Choroid plexus epithelial cell (primary cell): ENCODE measurements at regions not wholly inside any gene's neighbourhood (a gene's known extent, or its start where the extent isn't known, plus 50 kb on each side); places are given as distances from the start of the nearest gene placed in this dataset.

ENCODE experiments used
- DNase-seq: peaks from one replicate; pipeline ENCODE4 v3.0.0-alpha.2; 2010; ENCODE audit warnings: low read depth
- H3K4me3 ChIP-seq: 2 replicates; pipeline ENCODE4 v1.5.1; 2011; ENCODE audit warnings: low read depth, mild to moderate bottlenecking, control low read depth, low read length, moderate library complexity
- TF ChIP-seq, protein P1 (sequence below): conservative IDR thresholded peaks from 2 replicates; pipeline ENCODE4 v1.5.1; 2011; ENCODE audit warnings: low read depth, mild to moderate bottlenecking, control low read depth, inconsistent platforms, low read length, moderate library complexity

DNA sequence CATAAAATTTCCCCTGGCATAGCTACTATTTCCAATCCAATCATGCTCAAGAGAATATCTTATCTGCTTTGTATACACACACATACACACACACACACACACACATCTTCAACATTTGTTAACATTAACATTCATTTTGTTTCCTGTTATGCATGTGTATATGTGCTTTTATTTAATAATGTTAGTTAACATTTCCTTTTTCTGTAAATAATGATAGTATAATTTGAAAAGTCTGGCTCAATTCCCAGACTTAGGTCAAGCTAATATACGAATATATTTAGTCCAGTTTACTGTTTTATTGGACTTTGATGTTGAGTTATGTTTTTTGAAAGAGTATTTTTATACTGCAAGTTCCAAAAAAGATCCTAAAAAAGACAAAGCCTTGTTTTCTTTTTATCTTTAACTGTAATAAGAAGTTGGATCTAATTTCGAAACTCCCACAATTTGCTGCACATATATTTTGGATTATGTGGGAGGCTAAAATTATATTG, 1072.4 kb downstream of the EFNB2 start:
- peak; percentile 36 for DNase-seq
- H3K4me3 ChIP-seq = no peak overlapping the region
- TF ChIP-seq, protein P1, sequence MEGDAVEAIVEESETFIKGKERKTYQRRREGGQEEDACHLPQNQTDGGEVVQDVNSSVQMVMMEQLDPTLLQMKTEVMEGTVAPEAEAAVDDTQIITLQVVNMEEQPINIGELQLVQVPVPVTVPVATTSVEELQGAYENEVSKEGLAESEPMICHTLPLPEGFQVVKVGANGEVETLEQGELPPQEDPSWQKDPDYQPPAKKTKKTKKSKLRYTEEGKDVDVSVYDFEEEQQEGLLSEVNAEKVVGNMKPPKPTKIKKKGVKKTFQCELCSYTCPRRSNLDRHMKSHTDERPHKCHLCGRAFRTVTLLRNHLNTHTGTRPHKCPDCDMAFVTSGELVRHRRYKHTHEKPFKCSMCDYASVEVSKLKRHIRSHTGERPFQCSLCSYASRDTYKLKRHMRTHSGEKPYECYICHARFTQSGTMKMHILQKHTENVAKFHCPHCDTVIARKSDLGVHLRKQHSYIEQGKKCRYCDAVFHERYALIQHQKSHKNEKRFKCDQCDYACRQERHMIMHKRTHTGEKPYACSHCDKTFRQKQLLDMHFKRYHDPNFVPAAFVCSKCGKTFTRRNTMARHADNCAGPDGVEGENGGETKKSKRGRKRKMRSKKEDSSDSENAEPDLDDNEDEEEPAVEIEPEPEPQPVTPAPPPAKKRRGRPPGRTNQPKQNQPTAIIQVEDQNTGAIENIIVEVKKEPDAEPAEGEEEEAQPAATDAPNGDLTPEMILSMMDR = no peak

DNA sequence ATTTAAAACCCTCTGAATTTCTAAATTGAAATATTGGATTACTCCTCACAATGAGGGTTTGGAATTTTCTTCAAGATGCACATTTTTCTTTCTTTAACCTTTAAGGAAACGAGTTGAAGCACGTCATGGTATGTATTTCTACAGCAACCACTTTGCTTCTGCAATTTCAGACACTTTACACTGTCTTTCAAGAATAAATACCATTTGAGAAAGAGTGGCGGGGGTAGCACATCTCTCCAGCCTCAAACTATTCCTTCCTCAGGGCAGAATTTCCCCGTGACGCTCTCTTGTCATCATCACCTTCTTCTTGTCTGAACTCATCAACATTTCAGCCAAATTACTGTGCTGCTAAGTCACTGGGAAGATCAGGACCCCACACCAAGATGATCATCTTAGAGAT, 1073.4 kb downstream of the EFNB2 start:
- TF ChIP-seq, protein P1 = no peak
- no peak for DNase-seq
- no peak overlapping the region for H3K4me3 ChIP-seq

DNA sequence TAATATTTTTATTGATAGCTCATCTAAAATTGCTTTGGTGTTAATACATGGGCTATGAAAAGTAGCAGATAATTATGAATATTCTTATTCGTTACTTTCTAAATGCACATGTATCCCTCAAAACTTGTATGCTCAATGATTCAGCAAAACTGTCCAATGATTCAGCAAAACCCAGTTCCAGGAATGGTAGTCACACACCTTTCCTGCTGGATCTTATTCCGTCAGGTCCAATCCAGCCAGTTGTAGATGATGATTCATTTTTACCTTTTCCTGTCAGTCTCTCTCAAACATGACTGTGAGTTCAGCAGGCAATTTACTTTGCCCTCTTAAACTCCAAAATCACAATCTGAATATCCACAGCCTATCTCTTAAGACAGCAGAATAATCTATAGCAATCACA, 1082.6 kb downstream of the EFNB2 start:
- TF ChIP-seq, protein P1 = no peak
- H3K4me3 ChIP-seq = no peak overlapping the region
- DNase-seq = no peak

DNA sequence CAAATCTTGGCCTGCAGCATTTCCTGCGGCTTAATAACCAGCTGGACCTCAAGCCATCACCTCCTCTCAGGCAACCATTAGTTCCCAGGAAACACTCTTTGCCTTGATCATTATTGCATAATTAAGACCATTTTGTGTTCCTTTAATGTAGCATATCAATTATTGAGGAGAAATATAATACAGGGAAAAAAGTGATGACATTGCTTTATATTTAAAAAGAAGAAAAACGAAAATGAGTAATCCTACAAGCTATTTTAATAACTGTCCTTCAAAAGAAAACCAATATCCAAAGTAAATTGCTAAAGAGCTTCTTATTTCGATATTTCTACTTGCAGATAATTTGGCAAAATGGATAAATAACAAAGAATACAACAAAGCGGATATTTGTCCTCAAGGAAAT, 1084.7 kb downstream of the EFNB2 start:
- DNase-seq = no peak
- TF ChIP-seq, protein P1 = no peak
- no peak overlapping the region for H3K4me3 ChIP-seq

DNA sequence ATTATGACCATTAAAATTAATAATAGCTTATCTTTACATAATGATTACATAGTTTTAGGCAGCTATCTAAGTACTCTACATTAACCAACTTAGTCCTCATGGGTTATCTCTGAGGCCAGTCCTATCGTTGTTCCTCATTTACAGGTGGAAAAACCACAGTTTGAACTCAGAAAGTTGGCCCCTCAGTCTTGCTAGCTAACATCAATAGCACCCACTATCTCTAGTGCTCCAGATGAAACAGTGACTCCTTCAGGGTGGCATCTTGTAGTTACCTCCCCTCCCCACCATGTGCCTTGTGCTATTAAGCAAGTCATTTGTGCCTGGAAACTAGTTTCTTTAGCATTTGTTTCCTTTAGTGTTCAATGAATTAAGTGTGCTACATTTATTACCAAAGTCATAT, 1086.7 kb downstream of the EFNB2 start:
- TF ChIP-seq, protein P1 = no peak
- no peak overlapping the region for H3K4me3 ChIP-seq
- no peak for DNase-seq

DNA sequence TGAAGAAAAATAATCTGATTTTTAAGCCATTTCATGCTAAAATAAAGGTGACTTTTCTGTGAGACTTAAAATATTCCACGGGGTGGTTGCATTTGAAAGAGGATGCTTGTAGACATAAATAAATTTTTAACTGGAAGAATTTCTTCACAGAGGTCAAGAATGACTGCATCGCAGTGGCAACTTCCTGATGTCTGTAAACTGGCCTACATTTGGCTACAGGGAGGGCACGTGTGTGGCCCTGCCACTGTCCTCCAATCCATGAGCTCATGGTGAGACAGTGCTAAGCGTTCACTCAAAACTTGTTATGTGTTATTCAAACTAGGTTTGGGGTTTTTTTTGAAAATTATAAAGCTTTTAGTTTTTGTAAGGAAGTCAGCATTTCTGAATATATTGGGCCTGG, 1089.3 kb downstream of the EFNB2 start:
- TF ChIP-seq, protein P1 = no peak
- no peak overlapping the region for H3K4me3 ChIP-seq
- peak; percentile 48 for DNase-seq

DNA sequence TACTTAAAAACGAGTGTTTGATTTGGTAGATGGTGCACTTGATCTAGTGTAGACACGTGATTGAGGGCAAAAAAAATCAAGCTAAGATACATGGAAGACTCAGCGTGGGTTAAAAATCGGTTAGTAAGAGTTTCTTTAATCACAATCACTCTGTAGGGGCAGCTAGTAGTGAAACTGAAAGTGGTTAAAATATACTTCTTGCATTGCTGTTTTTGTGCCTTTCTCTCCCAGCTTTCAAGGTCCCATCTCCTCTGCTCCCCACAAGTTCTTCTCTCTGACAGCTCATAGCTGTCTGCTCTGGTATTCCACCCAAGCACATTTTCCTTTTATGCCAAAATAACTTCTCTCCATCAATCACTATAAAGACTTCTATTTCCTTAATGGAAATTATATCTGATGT, 1089.7 kb downstream of the EFNB2 start:
- no peak overlapping the region for H3K4me3 ChIP-seq
- DNase-seq = peak; percentile 23
- TF ChIP-seq, protein P1 = no peak
